NCI-H2107 treated with DMSO at 0.1 percent for 48 hours (cell line): ENCODE measurements at regions not wholly inside any gene's neighbourhood (a gene's known extent, or its start where the extent isn't known, plus 50 kb on each side); places are given as distances from the start of the nearest gene placed in this dataset.
"Not testable (repeated sequence)": the region's sequence is repeated elsewhere in the genome, so short reads cannot be mapped to it uniquely, and the experiment has no call there.

Experiments used
- DNase-seq: peaks from one replicate; lab custom pipeline; 2025; ENCODE audit not compliant: unreplicated experiment; lab: John Stamatoyannopoulos, UW

DNA sequence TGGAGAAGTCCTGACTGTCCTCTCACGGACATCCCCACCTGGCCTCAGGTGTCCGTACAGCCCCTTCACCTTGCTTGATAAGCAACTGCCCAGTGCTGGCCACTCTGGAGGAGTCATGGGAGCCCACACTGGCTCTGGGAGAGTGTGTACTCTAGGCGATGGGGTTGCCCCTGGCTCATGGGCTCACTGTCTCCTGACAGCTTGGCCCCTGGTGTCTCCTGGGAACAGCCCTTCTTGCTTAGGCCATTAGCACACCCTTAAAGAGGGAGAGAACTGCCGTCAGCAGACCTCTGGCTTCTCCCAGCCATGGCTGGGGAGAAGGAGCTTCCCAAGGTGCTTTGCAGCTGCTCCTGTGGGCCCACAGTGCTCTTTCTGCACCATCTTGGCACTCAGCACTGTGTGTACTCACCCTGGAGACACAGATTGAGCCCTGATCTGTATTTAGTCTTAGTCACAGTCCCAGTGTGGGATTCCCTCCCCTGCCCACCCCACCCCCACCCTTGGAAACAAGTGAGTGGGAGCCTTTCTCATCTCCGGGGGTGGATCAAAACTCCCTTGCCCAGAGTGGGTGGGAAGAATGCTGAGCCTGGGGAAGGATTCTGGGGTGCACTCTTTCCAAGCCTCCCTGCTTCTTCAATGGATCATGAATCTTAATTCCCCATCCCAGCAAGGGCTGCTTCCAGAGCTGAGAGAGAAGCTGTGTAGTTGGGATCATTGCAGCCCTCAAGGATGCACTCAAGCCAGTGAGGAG, 83.5 kb upstream of the ADPGK start:
- no peak for DNase-seq

- DNase-seq = no peak
Observed at GRCh38 chr15:72866182-72866581, 82.6 kb upstream of the ADPGK start.

- DNase-seq = no peak
Observed at GRCh38 chr15:72865486-72865885, 81.9 kb upstream of the ADPGK start.

GRCh38 chr15:72864681-72865080, 81.1 kb upstream of the ADPGK start:
- DNase-seq = no peak

DNA sequence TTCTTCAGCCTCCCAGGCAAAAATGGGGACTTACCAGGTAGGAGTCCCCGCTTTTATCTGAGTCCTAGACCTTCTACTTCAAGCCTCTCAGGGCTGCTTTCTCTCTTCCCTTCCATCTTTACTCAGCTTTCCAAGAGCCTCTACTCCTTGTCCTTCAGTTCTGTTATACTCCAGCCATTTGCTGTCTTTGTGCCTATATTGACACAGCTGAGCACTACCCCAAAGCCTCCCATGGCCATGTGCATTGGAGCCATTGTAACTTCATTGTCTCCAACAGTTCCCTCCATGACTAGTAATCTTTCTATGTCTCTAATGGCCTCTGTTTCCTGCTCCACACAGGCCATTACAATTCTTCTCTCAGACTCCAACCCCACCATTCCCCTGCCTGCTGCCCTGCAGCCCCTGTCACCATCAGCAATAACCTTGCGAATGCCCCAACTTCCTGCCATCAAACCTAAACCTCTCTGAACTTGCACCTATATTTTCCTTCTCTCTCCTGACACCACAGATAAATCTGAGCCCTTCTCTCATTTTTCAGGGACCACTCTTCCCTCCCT, 77.9 kb upstream of the ADPGK start:
- DNase-seq = no peak

DNA sequence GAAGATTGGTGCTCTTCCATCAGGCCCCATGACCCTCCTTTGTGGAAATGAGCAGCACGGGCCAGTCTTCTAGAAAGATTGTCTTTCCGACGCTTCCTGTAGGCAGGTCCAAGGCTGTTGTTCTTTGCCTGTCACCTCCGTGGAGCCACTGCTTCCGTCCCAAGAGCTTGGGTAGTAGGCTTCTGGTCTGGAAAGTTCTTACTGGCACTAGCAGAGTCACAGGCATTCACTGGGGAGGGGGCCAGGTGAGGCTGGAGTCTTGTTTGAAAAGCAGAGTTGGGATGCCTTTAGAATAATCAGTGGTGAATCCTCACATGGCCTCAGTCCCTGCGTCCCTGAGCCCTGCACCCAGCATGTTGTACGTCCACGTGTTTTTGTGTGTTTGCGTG, 76.2 kb upstream of the ADPGK start:
- DNase-seq = no peak

DNA sequence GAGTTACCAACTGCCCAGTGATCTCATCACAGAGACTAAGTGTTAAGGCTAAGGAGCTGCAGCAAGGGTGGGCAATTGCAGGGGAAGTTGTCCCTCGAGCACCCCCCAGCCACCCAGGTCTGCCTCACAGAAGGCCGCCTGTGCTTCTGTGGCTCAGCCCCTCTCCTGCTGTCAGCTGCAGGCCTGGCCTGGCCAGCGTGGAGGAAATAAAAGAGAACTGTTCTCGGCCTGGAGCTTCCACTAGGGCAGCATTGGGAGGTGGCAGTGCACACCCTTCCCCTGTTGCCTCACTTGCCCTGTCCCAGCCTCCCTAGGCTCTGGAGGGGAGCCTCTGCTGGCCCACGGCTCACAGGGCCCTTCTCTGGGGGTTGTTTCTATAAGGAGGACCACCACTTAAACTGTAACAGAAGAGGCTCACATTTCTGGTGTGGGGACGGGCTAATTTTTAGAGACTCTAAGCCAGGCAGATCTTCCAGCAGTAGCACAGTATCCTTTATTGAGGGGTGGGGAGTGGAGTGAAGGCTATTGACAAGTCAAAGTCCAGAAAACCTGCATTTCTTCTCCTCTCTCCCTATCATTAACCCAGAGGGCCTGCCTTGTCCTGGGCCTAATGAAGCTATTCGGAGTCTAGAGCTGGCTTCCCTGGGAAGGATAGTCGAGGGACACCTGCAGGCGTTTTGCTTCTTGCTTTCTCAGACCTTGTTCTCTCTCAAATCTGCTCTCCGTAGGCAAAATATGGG, 75.6 kb upstream of the ADPGK start:
- no peak for DNase-seq

DNA sequence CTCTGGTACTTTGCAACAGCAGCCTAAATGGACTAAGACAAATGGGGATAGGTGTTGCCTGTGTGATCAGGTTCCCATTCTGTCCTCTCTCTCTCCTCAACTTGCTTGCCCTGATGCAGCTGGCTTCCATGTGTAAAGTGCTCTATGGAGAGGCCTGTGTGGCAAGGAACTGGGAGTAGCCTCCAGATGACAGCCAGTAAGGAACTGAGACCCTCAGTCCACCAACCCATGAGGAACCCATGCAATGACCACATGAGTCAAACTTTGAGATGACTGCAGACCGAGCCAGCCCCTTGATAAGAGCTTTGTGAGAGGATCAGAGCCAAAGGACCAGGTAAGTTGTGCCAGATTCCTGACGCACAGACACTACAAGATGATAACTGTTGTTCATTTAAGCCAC, 74.6 kb upstream of the ADPGK start:
- no peak for DNase-seq

DNA sequence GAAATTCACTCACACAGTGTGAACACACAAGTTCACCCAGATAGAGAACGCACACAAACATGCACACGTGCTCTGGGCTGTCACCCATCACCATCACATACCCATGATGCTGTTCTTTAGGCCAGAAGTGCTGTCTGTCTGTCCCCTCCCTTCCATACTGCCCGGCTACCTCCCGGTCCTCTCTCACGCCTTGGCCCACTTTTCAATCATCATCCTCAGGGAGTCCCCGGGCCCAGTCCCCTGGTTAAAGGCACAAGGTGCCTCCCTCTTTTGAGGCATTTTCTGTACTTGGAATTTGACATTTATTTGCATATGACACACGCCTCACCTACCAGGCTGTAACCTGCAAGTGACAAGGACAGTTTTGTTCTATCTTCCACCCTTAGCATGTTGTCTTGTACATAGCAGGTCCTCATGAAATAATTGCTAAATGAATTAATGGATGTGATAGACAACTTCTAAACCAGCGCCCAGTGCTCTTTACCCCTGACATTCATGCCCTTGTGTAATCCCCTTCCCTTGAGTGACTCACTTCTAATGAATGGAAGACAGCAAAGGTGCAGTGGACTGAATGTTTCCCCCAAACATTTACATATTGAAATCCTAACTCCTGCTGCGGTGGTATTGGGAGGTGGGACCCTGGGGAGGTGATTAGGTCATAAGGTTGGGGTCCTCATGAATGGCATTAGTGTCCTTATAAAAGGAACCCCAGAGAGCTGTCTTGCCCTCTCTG, 73.9 kb upstream of the ADPGK start:
- DNase-seq = no peak

- DNase-seq = no peak
Observed at GRCh38 chr15:72856549-72857040, 73.0 kb upstream of the ADPGK start.

- no peak for DNase-seq
Observed at GRCh38 chr15:72855791-72856190, 72.2 kb upstream of the ADPGK start.

DNA sequence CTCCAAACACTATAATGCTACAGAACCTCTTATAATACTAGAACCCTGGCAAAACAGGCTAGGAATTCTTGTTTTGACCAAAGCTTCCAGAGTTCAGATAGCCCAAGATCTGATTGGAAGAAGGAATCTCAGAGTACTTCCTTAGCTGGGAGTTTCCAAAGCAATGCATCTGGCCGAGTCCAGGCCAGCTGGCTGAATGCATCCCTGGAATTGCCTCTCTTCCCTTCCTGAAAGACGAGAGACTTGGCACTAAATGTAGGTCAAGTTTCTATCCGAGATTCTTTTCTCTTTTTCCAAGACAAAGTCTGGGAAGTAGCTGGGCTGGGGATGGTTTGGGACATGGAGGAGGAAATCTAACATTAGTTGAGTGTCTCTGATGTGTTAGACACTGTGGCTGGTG, 68.7 kb upstream of the ADPGK start:
- no peak for DNase-seq

DNA sequence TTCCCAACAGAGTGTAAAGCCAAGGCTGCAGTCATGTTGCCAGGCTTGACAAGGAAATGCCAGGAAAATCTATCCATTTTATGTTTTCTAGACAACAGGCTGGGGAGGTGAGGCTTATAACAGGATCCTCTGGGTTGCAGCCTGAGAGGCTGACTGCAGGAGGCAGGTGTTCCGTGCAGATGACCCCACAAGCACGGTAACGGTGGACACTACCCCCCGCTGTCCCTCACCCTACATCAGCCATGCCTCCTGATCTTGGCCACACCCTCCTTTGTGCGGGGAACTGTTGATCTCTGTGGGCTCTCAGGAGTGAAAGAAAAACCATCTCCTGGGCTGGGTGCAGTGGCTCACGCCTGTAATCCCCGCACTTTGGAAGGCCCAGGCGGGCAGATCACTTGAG, 68.0 kb upstream of the ADPGK start:
- DNase-seq = no peak

DNA sequence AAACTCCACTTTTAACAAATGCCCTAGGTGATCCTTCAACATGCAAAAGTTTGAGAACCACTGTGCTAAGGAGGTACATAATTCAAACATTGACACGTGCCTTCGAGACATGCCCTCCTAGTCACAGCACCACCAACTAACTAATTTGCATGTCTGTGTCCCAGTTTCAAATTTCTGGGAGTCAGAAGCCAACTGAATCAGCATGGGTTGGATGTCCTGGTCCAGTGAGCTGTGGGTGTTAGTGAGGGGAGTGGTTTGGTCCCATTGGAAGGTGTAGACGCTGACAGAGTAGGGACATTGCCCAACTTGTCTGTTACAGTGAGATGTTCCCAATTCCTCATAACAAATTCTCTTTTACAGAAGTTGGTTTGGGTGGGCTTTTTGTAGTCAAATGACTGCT, 67.3 kb upstream of the ADPGK start:
- DNase-seq = no peak

DNA sequence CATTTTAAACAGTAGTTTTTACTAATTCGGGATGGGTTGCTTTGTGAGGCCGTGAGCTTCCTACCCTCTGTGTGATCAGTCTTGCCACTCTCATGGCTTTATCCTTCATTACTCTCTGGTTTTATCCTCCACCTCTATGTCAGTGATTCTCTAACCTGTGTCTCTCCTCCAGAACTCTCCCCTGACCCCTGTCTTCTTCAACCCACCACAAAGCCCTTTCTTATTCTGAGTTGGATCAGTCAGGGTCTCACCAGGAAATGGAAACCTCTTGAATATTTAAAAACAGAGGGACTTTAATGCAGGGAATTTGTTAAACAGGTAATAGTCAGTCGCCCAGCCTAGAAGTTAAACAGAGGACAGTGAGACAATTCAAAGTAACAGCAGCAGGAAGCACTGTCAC, 64.2 kb upstream of the ADPGK start:
- no peak for DNase-seq

DNA sequence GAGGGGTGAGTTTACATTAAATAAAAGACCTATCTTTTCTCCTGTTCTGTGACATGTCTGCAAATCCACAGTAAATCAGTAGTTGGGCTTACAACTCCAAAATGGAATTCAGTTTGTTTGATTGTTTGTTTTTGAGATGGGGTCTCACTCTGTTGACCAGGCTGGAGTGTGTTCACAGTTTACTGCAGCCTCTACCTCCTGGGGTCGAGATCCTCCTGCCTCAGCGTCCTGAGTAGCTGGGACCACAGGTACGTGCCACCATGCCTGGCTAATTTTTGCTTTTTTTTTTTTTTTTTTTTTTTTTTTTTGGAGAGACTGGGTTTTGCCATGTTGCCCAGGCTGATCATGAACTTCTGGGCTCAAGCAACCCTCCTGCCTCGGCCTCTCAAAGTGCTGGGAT, 63.5 kb upstream of the ADPGK start:
- DNase-seq = no peak

DNA sequence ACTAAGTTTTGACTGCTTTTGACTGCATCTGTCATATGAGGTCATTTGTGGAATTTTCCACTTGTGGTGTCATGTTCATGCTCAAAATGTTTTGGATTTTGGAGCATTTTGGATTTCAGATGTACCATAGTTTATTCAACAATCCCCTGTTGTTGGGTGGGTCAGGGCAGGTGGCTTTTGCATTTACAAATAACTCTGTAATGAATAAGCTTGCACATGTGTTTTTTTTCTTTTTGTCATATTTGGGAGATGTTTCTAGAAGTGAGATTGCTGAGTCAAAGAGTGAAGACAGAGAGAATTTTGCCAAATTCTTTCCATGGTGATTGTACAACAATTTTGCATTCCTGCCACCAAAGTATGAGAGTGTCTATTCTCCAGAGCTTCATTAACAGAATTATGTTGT, 62.4 kb upstream of the ADPGK start:
- DNase-seq = no peak

GRCh38 chr15:72844067-72844466, 60.5 kb upstream of the ADPGK start:
- DNase-seq = no peak

GRCh38 chr15:72843340-72843739, 59.8 kb upstream of the ADPGK start:
- DNase-seq = not testable (repeated sequence)

GRCh38 chr15:72840114-72840513, 56.6 kb upstream of the ADPGK start:
- no peak for DNase-seq

DNA sequence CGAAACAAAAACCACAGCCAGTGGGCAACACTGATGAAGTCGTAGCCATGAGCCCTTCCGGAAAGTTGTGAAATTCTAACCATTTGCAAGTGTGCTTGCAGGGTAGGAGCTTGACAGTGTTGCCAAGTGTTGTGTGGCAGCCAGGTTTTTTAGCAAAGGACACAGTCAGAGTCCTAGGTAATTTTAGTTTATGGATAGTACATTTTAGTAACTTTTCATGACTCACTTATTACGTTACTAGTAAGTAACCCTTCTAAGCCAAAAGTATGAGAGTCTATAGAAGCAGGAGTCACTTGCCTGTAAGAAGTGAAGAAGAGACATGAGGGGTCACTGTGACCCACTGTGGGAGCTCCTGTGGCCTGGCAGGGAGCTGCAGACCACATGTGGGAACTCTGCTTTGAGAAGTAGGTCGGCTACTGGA, 54.8 kb upstream of the ADPGK start:
- DNase-seq = no peak
